Neural progenitor cell (in vitro differentiated cells): ENCODE measurements at regions not wholly inside any gene's neighbourhood (a gene's known extent, or its start where the extent isn't known, plus 50 kb on each side); places are given as distances from the start of the nearest gene placed in this dataset.

Experiments
- DNase-seq: peaks from one replicate; pipeline ENCODE4 v3.0.0-alpha.2; 2016; ENCODE audit warnings: low spot score
- H2AFZ ChIP-seq: fragments of 200-600 bp; sonication (generic); replicated peaks from 2 replicates; pipeline ENCODE4 v1.6.1; 2016; ENCODE audit warnings: antibody characterized with exemption
- H3F3A ChIP-seq: fragments of 200-600 bp; sonication (generic); 2 replicates; pipeline ENCODE4 v1.6.1; 2016; ENCODE audit warnings: antibody characterized with exemption, low read depth
- H3K27ac ChIP-seq: fragments of 200-600 bp; sonication (generic); 2 replicates; pipeline ENCODE4 v1.5.1; 2016; ENCODE audit warnings: mild to moderate bottlenecking
- H3K27me3 ChIP-seq: fragments of 200-600 bp; sonication (generic); 2 replicates; pipeline ENCODE4 v1.6.1; 2016; ENCODE audit warnings: mild to moderate bottlenecking, moderate library complexity
- H3K36me3 ChIP-seq: fragments of 200-600 bp; sonication (generic); 2 replicates; pipeline ENCODE4 v1.5.1; 2016
- H3K4me1 ChIP-seq: fragments of 200-600 bp; sonication (generic); 2 replicates; pipeline ENCODE4 v1.6.1; 2016; ENCODE audit warnings: mixed run types
- H3K4me2 ChIP-seq: fragments of 200-600 bp; sonication (generic); 2 replicates; pipeline ENCODE4 v1.6.1; 2016
- H3K4me3 ChIP-seq: fragments of 200-600 bp; sonication (generic); 2 replicates; pipeline ENCODE4 v1.5.1; 2016
- H3K79me2 ChIP-seq: fragments of 200-600 bp; sonication (generic); 2 replicates; pipeline ENCODE4 v1.6.1; 2016; ENCODE audit warnings: low read depth
- H3K9ac ChIP-seq: fragments of 200-600 bp; sonication (generic); 2 replicates; pipeline ENCODE4 v1.6.1; 2016
- H3K9me3 ChIP-seq: fragments of 200-600 bp; sonication (generic); 2 replicates; pipeline ENCODE4 v1.5.1; 2016; ENCODE audit warnings: low read depth
- H4K20me1 ChIP-seq: fragments of 200-600 bp; sonication (generic); 2 replicates; pipeline ENCODE4 v1.6.1; 2016; ENCODE audit warnings: low read depth
- H3K27ac Mint-ChIP-seq: 3 replicates; pipeline ENCODE4 v1.8.0; 2021; ENCODE audit warnings: mixed read lengths
- H3K27me3 Mint-ChIP-seq: 2 replicates; pipeline ENCODE4 v1.8.0; 2022; ENCODE audit warnings: low read depth, mild to moderate bottlenecking, inconsistent platforms, moderate library complexity, mixed read lengths; ENCODE audit not compliant: insufficient read depth
- H3K36me3 Mint-ChIP-seq: 3 replicates; pipeline ENCODE4 v1.8.0; 2021; ENCODE audit warnings: mixed read lengths
- H3K4me1 Mint-ChIP-seq: 3 replicates; pipeline ENCODE4 v1.8.0; 2021; ENCODE audit warnings: mixed read lengths
- H3K4me3 Mint-ChIP-seq: 3 replicates; pipeline ENCODE4 v1.8.0; 2021; ENCODE audit warnings: mild to moderate bottlenecking, moderate library complexity, mixed read lengths
- H3K9me3 Mint-ChIP-seq: 3 replicates; pipeline ENCODE4 v1.8.0; 2020; ENCODE audit warnings: mixed read lengths
- EZH2 ChIP-seq: fragments of 200-600 bp; sonication (generic); IDR thresholded peaks from 2 replicates; pipeline ENCODE4 v1.6.1; 2017; ENCODE audit warnings: antibody characterized with exemption, mild to moderate bottlenecking, moderate library complexity
- EZH2phosphoT487 ChIP-seq: fragments of 200-600 bp; sonication (generic); IDR thresholded peaks from 2 replicates; pipeline ENCODE4 v1.6.1; 2017; ENCODE audit warnings: antibody characterized with exemption
- TF ChIP-seq, protein P1 (sequence below): fragments of 200-600 bp; sonication (generic); IDR thresholded peaks from 2 replicates; pipeline ENCODE4 v1.5.1; 2017; ENCODE audit warnings: antibody characterized with exemption, mild to moderate bottlenecking

DNA sequence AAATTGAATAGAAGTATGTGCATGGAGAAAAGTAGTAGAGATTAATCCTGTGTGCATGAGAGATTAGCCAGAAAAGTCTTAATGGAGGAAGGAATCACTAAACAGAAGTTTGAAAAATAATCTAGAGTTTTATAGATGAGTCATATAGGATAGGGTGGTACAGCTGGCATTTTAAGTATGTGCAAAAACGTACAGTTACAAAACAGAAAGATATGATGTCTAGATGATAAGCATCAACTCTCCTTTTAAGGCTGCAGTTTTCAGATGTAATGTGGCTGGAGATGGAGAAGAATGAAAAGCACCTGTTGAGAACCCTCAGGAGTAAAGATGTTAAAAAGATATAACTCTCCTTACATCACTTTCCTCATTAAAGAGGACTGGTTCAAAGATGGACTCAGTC is 271.3 kb downstream of the STK31 start:
- no peak overlapping the region for H3K4me2 ChIP-seq
- no peak overlapping the region for H2AFZ ChIP-seq
- Mint-ChIP-seq H3K9me3 (peaks cover 16% of the 10 kb centered on the region), H3K4me1 (no peaks in the 10 kb centered on the region), H3K27ac (no peak overlapping the region), H3K4me3 (no peak overlapping the region), H3K36me3 (no peaks in the 10 kb centered on the region), H3K27me3 (no peaks in the 10 kb centered on the region)
- H3K4me3 ChIP-seq, result no peak overlapping the region
- H3K36me3 ChIP-seq, result no peaks in the 10 kb centered on the region
- no peaks in the 10 kb centered on the region for H3F3A ChIP-seq
- no peak overlapping the region for H3K27ac ChIP-seq
- H4K20me1 ChIP-seq, result no peaks in the 10 kb centered on the region
- TF ChIP-seq EZH2 (no peak), EZH2phosphoT487 (no peak)
- TF ChIP-seq, protein P1, sequence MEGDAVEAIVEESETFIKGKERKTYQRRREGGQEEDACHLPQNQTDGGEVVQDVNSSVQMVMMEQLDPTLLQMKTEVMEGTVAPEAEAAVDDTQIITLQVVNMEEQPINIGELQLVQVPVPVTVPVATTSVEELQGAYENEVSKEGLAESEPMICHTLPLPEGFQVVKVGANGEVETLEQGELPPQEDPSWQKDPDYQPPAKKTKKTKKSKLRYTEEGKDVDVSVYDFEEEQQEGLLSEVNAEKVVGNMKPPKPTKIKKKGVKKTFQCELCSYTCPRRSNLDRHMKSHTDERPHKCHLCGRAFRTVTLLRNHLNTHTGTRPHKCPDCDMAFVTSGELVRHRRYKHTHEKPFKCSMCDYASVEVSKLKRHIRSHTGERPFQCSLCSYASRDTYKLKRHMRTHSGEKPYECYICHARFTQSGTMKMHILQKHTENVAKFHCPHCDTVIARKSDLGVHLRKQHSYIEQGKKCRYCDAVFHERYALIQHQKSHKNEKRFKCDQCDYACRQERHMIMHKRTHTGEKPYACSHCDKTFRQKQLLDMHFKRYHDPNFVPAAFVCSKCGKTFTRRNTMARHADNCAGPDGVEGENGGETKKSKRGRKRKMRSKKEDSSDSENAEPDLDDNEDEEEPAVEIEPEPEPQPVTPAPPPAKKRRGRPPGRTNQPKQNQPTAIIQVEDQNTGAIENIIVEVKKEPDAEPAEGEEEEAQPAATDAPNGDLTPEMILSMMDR, result no peak
- no peaks in the 10 kb centered on the region for H3K79me2 ChIP-seq
- H3K9me3 ChIP-seq, result no peaks in the 10 kb centered on the region
- no peak overlapping the region for H3K9ac ChIP-seq
- DNase-seq, result no peak
- H3K4me1 ChIP-seq, result no peaks in the 10 kb centered on the region
- H3K27me3 ChIP-seq, result no peaks in the 10 kb centered on the region

DNA sequence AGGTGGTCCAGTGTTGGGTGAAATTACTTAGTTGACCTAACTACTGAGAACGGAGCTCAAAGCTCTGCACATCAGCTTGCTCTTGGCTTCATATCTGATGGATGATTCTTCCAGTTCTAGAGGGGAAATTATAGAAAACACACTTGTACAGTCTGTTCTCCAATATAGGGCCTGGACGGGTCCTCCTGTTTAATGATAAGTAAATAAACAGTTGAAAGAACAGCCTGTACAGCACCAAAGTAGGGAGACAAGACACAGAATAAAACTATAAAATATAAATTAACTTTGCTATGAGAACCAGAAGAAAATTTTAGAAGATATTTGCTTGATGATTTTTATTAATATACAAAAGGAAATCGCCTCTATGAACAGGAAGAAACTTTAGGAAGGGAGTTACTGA is 271.7 kb downstream of the STK31 start:
- Histone ChIP-seq H3K4me1 (peaks cover 2% of the 10 kb centered on the region), H3K27me3 (no peaks in the 10 kb centered on the region), H3K36me3 (no peaks in the 10 kb centered on the region), H3K4me2 (no peak overlapping the region), H3K9ac (no peak overlapping the region), H3K9me3 (no peaks in the 10 kb centered on the region), H3F3A (no peaks in the 10 kb centered on the region), H3K4me3 (no peak overlapping the region), H3K79me2 (no peaks in the 10 kb centered on the region), H3K27ac (no peak overlapping the region), H4K20me1 (no peaks in the 10 kb centered on the region), H2AFZ (no peak overlapping the region)
- no peak overlapping the region for H3K27ac Mint-ChIP-seq
- DNase-seq, result no peak
- peaks cover 16% of the 10 kb centered on the region for H3K9me3 Mint-ChIP-seq
- no peak overlapping the region for H3K4me3 Mint-ChIP-seq
- TF ChIP-seq EZH2 (no peak), EZH2phosphoT487 (no peak)
- TF ChIP-seq, protein P1, result no peak
- H3K36me3 Mint-ChIP-seq, result no peaks in the 10 kb centered on the region
- no peaks in the 10 kb centered on the region for H3K4me1 Mint-ChIP-seq
- H3K27me3 Mint-ChIP-seq, result no peaks in the 10 kb centered on the region

DNA sequence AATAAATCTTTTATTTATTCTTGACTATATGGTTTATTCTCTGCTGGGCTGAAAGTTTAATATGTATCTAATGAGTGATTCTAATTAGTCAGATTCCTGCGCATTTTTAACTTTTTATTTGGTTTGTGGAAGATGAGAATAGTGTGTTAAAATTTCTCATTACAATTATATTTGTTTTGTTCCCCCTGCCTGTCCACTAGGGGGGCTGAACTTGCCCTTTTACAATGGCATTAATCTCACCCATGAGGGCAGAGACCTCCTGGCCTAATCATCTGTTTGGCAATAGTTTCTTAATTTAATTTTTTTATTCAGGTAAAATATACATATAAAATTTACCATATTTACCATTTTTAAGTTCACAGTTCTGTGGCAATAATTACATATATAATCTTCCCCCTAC is 278.5 kb upstream of the NPY start:
- Mint-ChIP-seq H3K9me3 (peaks cover 13% of the 10 kb centered on the region), H3K36me3 (no peaks in the 10 kb centered on the region), H3K27ac (no peak overlapping the region), H3K27me3 (peaks cover 2% of the 10 kb centered on the region), H3K4me1 (no peaks in the 10 kb centered on the region), H3K4me3 (no peak overlapping the region)
- Histone ChIP-seq H3K9me3 (peaks cover 3% of the 10 kb centered on the region), H3K36me3 (no peaks in the 10 kb centered on the region), H3K27me3 (no peaks in the 10 kb centered on the region), H3K27ac (no peak overlapping the region), H3K4me1 (peaks cover 5% of the 10 kb centered on the region), H3K4me2 (no peak overlapping the region), H2AFZ (no peak overlapping the region), H4K20me1 (no peaks in the 10 kb centered on the region), H3K79me2 (no peaks in the 10 kb centered on the region), H3K4me3 (no peak overlapping the region), H3K9ac (no peak overlapping the region), H3F3A (no peaks in the 10 kb centered on the region)
- no peak for DNase-seq
- TF ChIP-seq EZH2 (no peak), EZH2phosphoT487 (no peak)
- TF ChIP-seq, protein P1, result peak; percentile 18
